ENCODE measurements at regions not wholly inside any gene's neighbourhood (a gene's known extent, or its start where the extent isn't known, plus 50 kb on each side); places are given as distances from the start of the nearest gene placed in this dataset.

DNA sequence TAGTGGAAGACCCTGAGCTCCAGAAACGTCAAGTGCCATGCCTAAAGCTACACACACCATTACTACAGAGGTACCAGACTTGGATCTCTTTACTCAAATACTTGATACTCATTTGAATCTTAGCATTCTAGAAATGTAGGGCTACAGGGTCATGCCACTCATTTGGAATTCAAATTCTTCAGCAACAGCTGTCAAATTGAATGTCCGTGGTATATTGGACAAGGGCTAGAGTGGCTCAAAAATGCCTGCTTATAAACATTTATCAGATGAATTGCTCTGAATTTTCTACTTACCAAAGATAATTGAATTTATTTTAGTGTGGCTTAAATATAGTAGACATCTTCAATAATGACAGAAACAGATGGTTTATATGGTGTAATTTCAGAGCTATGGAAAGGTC is 669.7 kb downstream of the SLC4A3 start:
- H3K36me3 ChIP-seq (ENCODE audit: control insufficient read depth, insufficient read depth, low read length): no peaks in the 10 kb centered on the region
- H4K20me1 ChIP-seq (replicated peaks; ENCODE audit: control insufficient read depth, insufficient read depth, low read length): no peaks in the 10 kb centered on the region
- no peak overlapping the region for H3K9ac ChIP-seq (ENCODE audit: insufficient read depth in 1 of 2, low read depth in 2 of 2, low read length in 2 of 2)
- no peaks in the 10 kb centered on the region for H3K27me3 ChIP-seq (ENCODE audit: control insufficient read depth in 2 of 2, insufficient read depth in 2 of 2, low read length in 2 of 2)
- no TSS peak for BruUV-seq (replicated peaks)
- 0 out of 2 replicates have a peak, but pooled peaks cover 2% of the 10 kb centered on the region for H3K9me3 ChIP-seq (replicated peaks; ENCODE audit: control insufficient read depth, insufficient read depth, low read depth, low read length)
- H3K4me2 ChIP-seq (ENCODE audit: insufficient read depth, low read length): no peak overlapping the region
- ChIA-PET POLR2A (no interaction called here), CTCF (ENCODE audit: low intra/inter-chr PET ratio) (no interaction called here)
- DNase-seq (ENCODE audit: extremely low read depth in 1 of 4, low spot score in 3 of 4): no peak
- no peak overlapping the region for H3K4me3 ChIP-seq
- no peak for FAIRE-seq
- intact Hi-C loops (cut with micrococcal nuclease) (no loop called here), in situ Hi-C loops (cut with MboI) (no loop called here)
- WGBS (ENCODE audit: insufficient coverage, low coverage, missing lambda C conversion rate): 0% methylated on average over 2 of the region's 2 CpGs
- no peaks in the 10 kb centered on the region for H3K4me1 ChIP-seq (replicated peaks in 1 of 2; ENCODE audit: control insufficient read depth in 2 of 2, insufficient read depth in 2 of 2, low read length in 2 of 2)
- no peak overlapping the region for H3K27ac ChIP-seq (ENCODE audit: extremely low read depth, low read depth, low read length)
- no peaks in the 10 kb centered on the region for H3K9me1 ChIP-seq (ENCODE audit: control insufficient read depth, insufficient read depth, low read length)
- no peak for TF ChIP-seq RBM25 (IDR thresholded peaks at IDR 0.05; ENCODE audit: low read depth, low read length, severe bottlenecking)
- no peak for TF ChIP-seq DACH1 (IDR thresholded peaks at IDR 0.05; ENCODE audit: partially characterized antibody)
- TF ChIP-seq PML (IDR thresholded peaks at IDR 0.05; ENCODE audit: low read length): no peak
- no peak overlapping the region for H2AFZ ChIP-seq (ENCODE audit: low read depth, low read length)
- no peaks in the 10 kb centered on the region for H3K79me2 ChIP-seq (ENCODE audit: control insufficient read depth, insufficient read depth, low read length)
- ATAC-seq: no peak

DNA sequence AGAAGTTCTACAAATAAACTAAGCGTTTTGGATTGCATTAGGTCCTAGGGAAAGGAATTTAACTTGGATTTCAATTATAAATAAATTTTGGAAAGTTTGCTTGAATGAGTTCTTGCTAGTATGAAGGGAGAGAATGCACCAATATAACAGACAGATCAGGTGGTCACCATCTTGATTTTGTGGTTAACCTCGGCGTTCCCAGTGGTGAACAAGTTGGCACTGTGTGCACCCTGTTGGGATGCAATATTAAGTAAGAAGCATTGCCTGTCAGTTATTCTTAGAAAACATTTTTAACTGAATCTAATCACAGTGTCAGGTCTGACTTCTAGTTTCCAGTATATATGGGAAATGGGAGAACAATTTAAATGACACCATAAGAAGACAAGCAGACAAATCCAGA is 673.4 kb downstream of the SLC4A3 start:
- intact Hi-C loops (cut with micrococcal nuclease) (no loop called here), in situ Hi-C loops (cut with MboI) (no loop called here)
- Histone ChIP-seq H3K4me1 (replicated peaks in 1 of 2; ENCODE audit: control insufficient read depth in 2 of 2, insufficient read depth in 2 of 2, low read length in 2 of 2) (no peaks in the 10 kb centered on the region), H3K79me2 (ENCODE audit: control insufficient read depth, insufficient read depth, low read length) (no peaks in the 10 kb centered on the region), H3K36me3 (ENCODE audit: control insufficient read depth, insufficient read depth, low read length) (no peaks in the 10 kb centered on the region), H2AFZ (ENCODE audit: low read depth, low read length) (no peak overlapping the region), H3K4me2 (ENCODE audit: insufficient read depth, low read length) (no peak overlapping the region), H3K9me3 (replicated peaks; ENCODE audit: control insufficient read depth, insufficient read depth, low read depth, low read length) (0 out of 2 replicates have a peak, but pooled peaks cover 2% of the 10 kb centered on the region), H3K9ac (ENCODE audit: insufficient read depth in 1 of 2, low read depth in 2 of 2, low read length in 2 of 2) (no peak overlapping the region), H3K27me3 (ENCODE audit: control insufficient read depth in 2 of 2, insufficient read depth in 2 of 2, low read length in 2 of 2) (no peaks in the 10 kb centered on the region), H3K27ac (ENCODE audit: extremely low read depth, low read depth, low read length) (no peak overlapping the region), H4K20me1 (replicated peaks; ENCODE audit: control insufficient read depth, insufficient read depth, low read length) (no peaks in the 10 kb centered on the region), H3K9me1 (ENCODE audit: control insufficient read depth, insufficient read depth, low read length) (no peaks in the 10 kb centered on the region), H3K4me3 (no peak overlapping the region)
- ATAC-seq: no peak
- 0% methylated on average over 3 of the region's 3 CpGs for WGBS (ENCODE audit: insufficient coverage, low coverage, missing lambda C conversion rate)
- no peak for DNase-seq (ENCODE audit: extremely low read depth in 1 of 4, low spot score in 3 of 4)
- CTCF ChIA-PET (ENCODE audit: low intra/inter-chr PET ratio): no interaction called here
- POLR2A ChIA-PET: no interaction called here
- no peak for FAIRE-seq
- no TSS peak for BruUV-seq (replicated peaks)
- TF ChIP-seq ADNP (tag; IDR thresholded peaks at IDR 0.05) (no peak), NFIX (CRISPR knock-in tag; IDR thresholded peaks at IDR 0.05; ENCODE audit: low read depth) (no peak), NELFE (IDR thresholded peaks at IDR 0.05; ENCODE audit: insufficient read depth, insufficient read length) (no peak), GATAD2A (IDR thresholded peaks at IDR 0.05) (no peak), ZNF217 (CRISPR knock-in tag; IDR thresholded peaks at IDR 0.05) (no peak), NR2C1 (IDR thresholded peaks at IDR 0.05) (no peak), NR2C1 (tag; IDR thresholded peaks at IDR 0.05) (no peak), ZNF23 (CRISPR knock-in tag; IDR thresholded peaks at IDR 0.05) (no peak), BACH1 (tag; IDR thresholded peaks at IDR 0.05) (no peak), ZNF699 (CRISPR knock-in tag; IDR thresholded peaks at IDR 0.05; ENCODE audit: insufficient replicate concordance) (no peak), RB1 (IDR thresholded peaks at IDR 0.05; ENCODE audit: low read depth) (no peak), YBX1 (IDR thresholded peaks at IDR 0.05) (no peak), POLR2AphosphoS5 (IDR thresholded peaks at IDR 0.05; ENCODE audit: control insufficient read depth, insufficient read depth, low read depth, low read length) (no peak), BRCA1 (IDR thresholded peaks at IDR 0.05) (no peak), BRCA1 (CRISPR knock-in tag; IDR thresholded peaks at IDR 0.05) (no peak)
- TF ChIP-seq, protein P1, sequence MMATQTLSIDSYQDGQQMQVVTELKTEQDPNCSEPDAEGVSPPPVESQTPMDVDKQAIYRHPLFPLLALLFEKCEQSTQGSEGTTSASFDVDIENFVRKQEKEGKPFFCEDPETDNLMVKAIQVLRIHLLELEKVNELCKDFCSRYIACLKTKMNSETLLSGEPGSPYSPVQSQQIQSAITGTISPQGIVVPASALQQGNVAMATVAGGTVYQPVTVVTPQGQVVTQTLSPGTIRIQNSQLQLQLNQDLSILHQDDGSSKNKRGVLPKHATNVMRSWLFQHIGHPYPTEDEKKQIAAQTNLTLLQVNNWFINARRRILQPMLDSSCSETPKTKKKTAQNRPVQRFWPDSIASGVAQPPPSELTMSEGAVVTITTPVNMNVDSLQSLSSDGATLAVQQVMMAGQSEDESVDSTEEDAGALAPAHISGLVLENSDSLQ (IDR thresholded peaks at IDR 0.05): no peak

Measured in K562 (cell line).